HL-60 (cell line): ENCODE measurements at regions not wholly inside any gene's neighbourhood (a gene's known extent, or its start where the extent isn't known, plus 50 kb on each side); places are given as distances from the start of the nearest gene placed in this dataset.

Experiments
- DNase-seq, 2 experiments: peaks; one replicate each; pipeline ENCODE4 v3.0.0-alpha.2; 2010 to 2020; ENCODE audit warnings: low read depth in 1 of 2, low spot score in 1 of 2
- H3K27ac ChIP-seq: fragments of 250-450 bp; sonication (Bioruptor Pico); replicated peaks from 2 replicates; pipeline ENCODE4 v1.5.1; 2020; ENCODE audit warnings: mild to moderate bottlenecking, moderate library complexity
- H3K27me3 ChIP-seq: fragments of 250-450 bp; sonication (Bioruptor Pico); 2 replicates; pipeline ENCODE4 v1.5.1; 2021; ENCODE audit warnings: mild to moderate bottlenecking, moderate library complexity; ENCODE audit not compliant: insufficient read depth, poor library complexity, severe bottlenecking
- H3K4me3 ChIP-seq: replicated peaks from 2 replicates; pipeline ENCODE4 v1.5.1; 2011; ENCODE audit warnings: mild to moderate bottlenecking, control low read depth, low read length; ENCODE audit not compliant: insufficient read depth
- GABPA ChIP-seq: IDR thresholded peaks from 2 replicates; pipeline ENCODE4 v1.6.1; 2012; ENCODE audit warnings: low read depth
- POLR2AphosphoS5 ChIP-seq: IDR thresholded peaks from 2 replicates; pipeline ENCODE4 v1.6.1; 2012; ENCODE audit warnings: low read depth
- SPI1 ChIP-seq: IDR thresholded peaks from 2 replicates; pipeline ENCODE4 v1.6.1; 2012; ENCODE audit warnings: low read depth, mild to moderate bottlenecking, borderline replicate concordance
- TF ChIP-seq, protein P1 (sequence below): IDR thresholded peaks from 2 replicates; pipeline ENCODE4 v1.6.1; 2012; ENCODE audit warnings: low read depth; ENCODE audit not compliant: insufficient replicate concordance
- TF ChIP-seq, protein P2 (sequence below): IDR thresholded peaks from one replicate; pipeline ENCODE4 v1.5.1; 2011; ENCODE audit warnings: low read length, control low read depth, inconsistent platforms; ENCODE audit not compliant: insufficient read depth

DNA sequence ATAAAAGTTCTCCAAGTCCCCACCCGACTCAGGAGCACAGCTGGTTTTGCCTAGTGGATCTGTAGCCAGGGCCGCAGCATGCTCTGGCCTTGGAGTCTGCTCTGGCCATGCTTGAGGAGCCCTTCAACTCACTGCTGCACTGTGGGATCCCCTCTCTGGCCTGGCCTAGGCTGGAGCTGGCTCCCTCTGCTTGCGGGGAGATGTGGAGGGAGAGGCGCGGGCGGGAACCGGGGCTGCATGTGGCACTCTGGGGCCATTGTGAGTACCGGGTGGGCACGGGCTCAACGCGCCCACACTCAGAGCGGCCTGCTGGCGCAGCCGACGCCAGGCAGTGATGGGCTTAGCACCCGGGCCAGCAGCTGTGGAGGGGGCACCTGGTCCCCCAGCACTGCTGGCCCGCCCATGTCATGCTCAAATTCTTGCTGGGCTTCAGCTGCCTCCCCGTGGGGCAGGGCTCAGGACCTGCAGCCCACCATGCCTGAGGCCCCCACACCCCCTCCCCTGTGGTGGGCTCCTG lies 57.0 kb upstream of the ATP12A start:
- no peak overlapping the region for H3K27ac ChIP-seq
- no peaks in the 10 kb centered on the region for H3K27me3 ChIP-seq
- DNase-seq = no peak
- H3K4me3 ChIP-seq = no peak overlapping the region
- TF ChIP-seq GABPA = no peak
- TF ChIP-seq, protein P1, sequence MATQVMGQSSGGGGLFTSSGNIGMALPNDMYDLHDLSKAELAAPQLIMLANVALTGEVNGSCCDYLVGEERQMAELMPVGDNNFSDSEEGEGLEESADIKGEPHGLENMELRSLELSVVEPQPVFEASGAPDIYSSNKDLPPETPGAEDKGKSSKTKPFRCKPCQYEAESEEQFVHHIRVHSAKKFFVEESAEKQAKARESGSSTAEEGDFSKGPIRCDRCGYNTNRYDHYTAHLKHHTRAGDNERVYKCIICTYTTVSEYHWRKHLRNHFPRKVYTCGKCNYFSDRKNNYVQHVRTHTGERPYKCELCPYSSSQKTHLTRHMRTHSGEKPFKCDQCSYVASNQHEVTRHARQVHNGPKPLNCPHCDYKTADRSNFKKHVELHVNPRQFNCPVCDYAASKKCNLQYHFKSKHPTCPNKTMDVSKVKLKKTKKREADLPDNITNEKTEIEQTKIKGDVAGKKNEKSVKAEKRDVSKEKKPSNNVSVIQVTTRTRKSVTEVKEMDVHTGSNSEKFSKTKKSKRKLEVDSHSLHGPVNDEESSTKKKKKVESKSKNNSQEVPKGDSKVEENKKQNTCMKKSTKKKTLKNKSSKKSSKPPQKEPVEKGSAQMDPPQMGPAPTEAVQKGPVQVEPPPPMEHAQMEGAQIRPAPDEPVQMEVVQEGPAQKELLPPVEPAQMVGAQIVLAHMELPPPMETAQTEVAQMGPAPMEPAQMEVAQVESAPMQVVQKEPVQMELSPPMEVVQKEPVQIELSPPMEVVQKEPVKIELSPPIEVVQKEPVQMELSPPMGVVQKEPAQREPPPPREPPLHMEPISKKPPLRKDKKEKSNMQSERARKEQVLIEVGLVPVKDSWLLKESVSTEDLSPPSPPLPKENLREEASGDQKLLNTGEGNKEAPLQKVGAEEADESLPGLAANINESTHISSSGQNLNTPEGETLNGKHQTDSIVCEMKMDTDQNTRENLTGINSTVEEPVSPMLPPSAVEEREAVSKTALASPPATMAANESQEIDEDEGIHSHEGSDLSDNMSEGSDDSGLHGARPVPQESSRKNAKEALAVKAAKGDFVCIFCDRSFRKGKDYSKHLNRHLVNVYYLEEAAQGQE = no peak
- TF ChIP-seq, protein P2, sequence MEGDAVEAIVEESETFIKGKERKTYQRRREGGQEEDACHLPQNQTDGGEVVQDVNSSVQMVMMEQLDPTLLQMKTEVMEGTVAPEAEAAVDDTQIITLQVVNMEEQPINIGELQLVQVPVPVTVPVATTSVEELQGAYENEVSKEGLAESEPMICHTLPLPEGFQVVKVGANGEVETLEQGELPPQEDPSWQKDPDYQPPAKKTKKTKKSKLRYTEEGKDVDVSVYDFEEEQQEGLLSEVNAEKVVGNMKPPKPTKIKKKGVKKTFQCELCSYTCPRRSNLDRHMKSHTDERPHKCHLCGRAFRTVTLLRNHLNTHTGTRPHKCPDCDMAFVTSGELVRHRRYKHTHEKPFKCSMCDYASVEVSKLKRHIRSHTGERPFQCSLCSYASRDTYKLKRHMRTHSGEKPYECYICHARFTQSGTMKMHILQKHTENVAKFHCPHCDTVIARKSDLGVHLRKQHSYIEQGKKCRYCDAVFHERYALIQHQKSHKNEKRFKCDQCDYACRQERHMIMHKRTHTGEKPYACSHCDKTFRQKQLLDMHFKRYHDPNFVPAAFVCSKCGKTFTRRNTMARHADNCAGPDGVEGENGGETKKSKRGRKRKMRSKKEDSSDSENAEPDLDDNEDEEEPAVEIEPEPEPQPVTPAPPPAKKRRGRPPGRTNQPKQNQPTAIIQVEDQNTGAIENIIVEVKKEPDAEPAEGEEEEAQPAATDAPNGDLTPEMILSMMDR = no peak
- TF ChIP-seq SPI1 = no peak
- no peak for TF ChIP-seq POLR2AphosphoS5

DNA sequence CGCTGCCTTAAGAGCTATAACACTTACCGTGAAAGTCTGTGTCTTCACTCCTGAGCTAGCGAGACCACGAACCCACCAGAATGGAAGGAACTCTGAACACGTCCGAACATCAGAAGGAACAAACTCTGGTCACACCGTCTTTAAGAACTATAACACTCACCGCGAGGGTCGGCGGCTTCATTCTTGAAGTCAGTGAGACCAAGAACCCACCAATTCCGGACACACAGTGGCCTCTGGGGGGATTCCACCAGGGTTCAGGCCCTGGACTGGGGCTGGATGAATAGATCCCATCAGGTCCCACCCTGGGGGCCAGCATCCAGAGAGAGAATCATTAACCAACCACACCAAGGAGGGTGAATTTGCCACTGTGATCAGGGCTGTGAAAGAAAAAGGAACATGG lies 55.8 kb upstream of the ATP12A start:
- no peak for DNase-seq
- no peak overlapping the region for H3K4me3 ChIP-seq
- H3K27ac ChIP-seq = no peak overlapping the region
- TF ChIP-seq, protein P1 = no peak
- TF ChIP-seq GABPA = no peak
- no peak for TF ChIP-seq SPI1
- no peak for TF ChIP-seq POLR2AphosphoS5
- TF ChIP-seq, protein P2 = no peak
- no peaks in the 10 kb centered on the region for H3K27me3 ChIP-seq

DNA sequence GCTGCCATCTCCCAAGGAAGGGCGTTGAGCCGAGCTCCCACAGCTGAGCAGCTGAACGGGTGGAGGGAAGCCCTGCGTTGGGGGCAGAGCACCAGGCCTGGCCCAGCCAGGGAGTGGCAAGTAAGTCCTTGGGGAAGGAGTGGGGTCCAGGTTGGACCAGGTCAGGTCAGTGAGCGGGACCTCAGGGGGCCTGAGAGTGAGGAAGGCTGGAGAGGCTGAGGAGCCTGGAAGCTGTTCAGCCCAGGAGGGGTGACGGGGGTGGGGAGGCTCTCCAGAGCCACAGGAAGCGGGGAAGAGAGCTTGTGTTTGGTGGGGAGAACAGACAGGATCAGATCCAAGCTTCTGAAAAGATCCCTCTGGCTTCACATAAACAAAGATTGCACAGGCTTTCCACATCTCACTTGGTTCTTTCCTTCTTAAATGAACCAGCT lies 55.4 kb upstream of the ATP12A start:
- H3K27me3 ChIP-seq = no peaks in the 10 kb centered on the region
- no peak overlapping the region for H3K4me3 ChIP-seq
- no peak for TF ChIP-seq POLR2AphosphoS5
- TF ChIP-seq SPI1 = no peak
- TF ChIP-seq, protein P1 = no peak
- TF ChIP-seq GABPA = no peak
- TF ChIP-seq, protein P2 = no peak
- no peak for DNase-seq
- no peak overlapping the region for H3K27ac ChIP-seq
